Stimulated activated effector memory CD8-positive, alpha-beta T cell treated with anti-CD3 and anti-CD28 coated beads, Interleukin-12 subunit alpha, Interleukin-12 subunit beta, amount 100 ng/mL, for 72 hours (primary cell): ENCODE measurements at regions not wholly inside any gene's neighbourhood (a gene's known extent, or its start where the extent isn't known, plus 50 kb on each side); places are given as distances from the start of the nearest gene placed in this dataset.
"Not testable (repeated sequence)": the region's sequence is repeated elsewhere in the genome, so short reads cannot be mapped to it uniquely, and the experiment has no call there.

Experiments used
- ATAC-seq: fragments of 150-1000 bp; cut with Tn5 transposase; 2 replicates; pipeline ENCODE4 v1.10.0; 2021
- DNase-seq, 2 donors: peaks; one replicate each; pipeline ENCODE4 v3.0.0; 2021 to 2022; ENCODE audit warnings: low spot score in 2 of 2
- H3K27ac Mint-ChIP-seq: one replicate; pipeline ENCODE4 v1.8.0; 2022; ENCODE audit warnings: mild to moderate bottlenecking, mixed read lengths
- H3K36me3 Mint-ChIP-seq: one replicate; pipeline ENCODE4 v1.8.0; 2022; ENCODE audit warnings: mild to moderate bottlenecking, mixed read lengths
- H3K4me1 Mint-ChIP-seq: one replicate; pipeline ENCODE4 v1.8.0; 2022; ENCODE audit warnings: mixed read lengths
- H3K4me3 Mint-ChIP-seq: one replicate; pipeline ENCODE4 v1.8.0; 2022; ENCODE audit warnings: mild to moderate bottlenecking, mixed read lengths
- H3K9me3 Mint-ChIP-seq: one replicate; pipeline ENCODE4 v1.8.0; 2022; ENCODE audit warnings: mixed read lengths

GRCh38 chr13:79941752-79942151 lies 399.2 kb downstream of the SPRY2 start:
- Mint-ChIP-seq H3K36me3 (no peaks in the 10 kb centered on the region), H3K4me1 (no peaks in the 10 kb centered on the region), H3K27ac (no peak overlapping the region), H3K9me3 (peaks cover 5% of the 10 kb centered on the region), H3K4me3 (no peak overlapping the region)
- DNase-seq (no peak), ATAC-seq (no peak)

GRCh38 chr13:79939689-79940088 lies 401.2 kb downstream of the SPRY2 start:
- no peak for DNase-seq
- no peak overlapping the region for H3K27ac Mint-ChIP-seq
- H3K36me3 Mint-ChIP-seq: no peaks in the 10 kb centered on the region
- H3K4me1 Mint-ChIP-seq: no peaks in the 10 kb centered on the region
- H3K4me3 Mint-ChIP-seq: no peak overlapping the region
- no peak for ATAC-seq
- H3K9me3 Mint-ChIP-seq: peaks cover 2% of the 10 kb centered on the region

DNA sequence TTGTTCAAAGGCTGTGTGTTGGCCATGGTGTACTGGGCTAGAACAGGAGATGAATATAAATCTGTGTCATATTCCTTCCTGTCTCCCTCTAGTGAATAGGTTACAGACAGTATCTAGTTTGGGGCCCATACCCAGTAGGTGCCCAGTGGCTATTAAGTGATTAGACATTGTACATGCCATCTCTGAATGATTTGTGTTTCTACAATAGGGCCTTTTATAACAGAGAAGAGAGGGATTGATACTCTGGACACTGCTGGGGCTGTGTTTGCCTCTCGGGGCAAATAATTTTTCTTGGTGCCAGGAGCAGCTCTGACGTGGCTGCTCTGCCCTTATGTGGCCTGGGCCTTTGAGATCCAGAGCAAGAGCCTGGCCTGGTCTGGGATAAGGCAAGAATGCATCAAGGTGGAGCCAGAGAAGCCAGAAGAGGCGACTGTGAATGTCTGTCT lies 403.1 kb downstream of the SPRY2 start:
- no peak for ATAC-seq
- Mint-ChIP-seq H3K27ac (no peak overlapping the region), H3K4me1 (no peaks in the 10 kb centered on the region), H3K9me3 (peaks cover 2% of the 10 kb centered on the region), H3K36me3 (no peaks in the 10 kb centered on the region), H3K4me3 (no peak overlapping the region)
- no peak for DNase-seq

DNA sequence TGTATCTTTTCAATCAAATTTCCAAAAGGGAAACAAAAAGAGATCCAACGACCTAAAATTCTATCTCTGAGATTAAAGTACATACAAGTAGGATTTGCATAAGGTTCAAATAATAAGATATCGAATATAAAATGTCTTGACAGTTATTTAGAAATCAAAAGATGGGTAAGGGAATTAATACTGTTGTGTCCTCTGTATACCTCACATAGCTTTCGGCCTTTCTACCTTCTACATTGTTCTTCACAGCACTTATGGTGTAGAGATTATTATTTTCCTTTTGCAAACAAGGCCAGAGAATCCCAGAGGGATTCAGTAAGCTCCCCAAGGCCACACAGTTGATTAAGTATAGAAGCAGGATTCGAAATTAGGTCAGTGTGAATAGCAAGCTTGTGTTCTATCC lies 403.6 kb downstream of the SPRY2 start:
- Mint-ChIP-seq H3K4me3 (no peak overlapping the region), H3K36me3 (no peaks in the 10 kb centered on the region), H3K9me3 (peaks cover 2% of the 10 kb centered on the region), H3K4me1 (no peaks in the 10 kb centered on the region), H3K27ac (no peak overlapping the region)
- no peak for DNase-seq
- no peak for ATAC-seq

- no peak overlapping the region for H3K4me3 Mint-ChIP-seq
- no peaks in the 10 kb centered on the region for H3K4me1 Mint-ChIP-seq
- DNase-seq (no peak), ATAC-seq (no peak)
- H3K9me3 Mint-ChIP-seq: peaks cover 2% of the 10 kb centered on the region
- no peak overlapping the region for H3K27ac Mint-ChIP-seq
- H3K36me3 Mint-ChIP-seq: no peaks in the 10 kb centered on the region
Observed at GRCh38 chr13:79936368-79937136, 404.4 kb downstream of the SPRY2 start.

- Mint-ChIP-seq H3K36me3 (no peaks in the 10 kb centered on the region), H3K9me3 (peaks cover 2% of the 10 kb centered on the region), H3K4me1 (no peaks in the 10 kb centered on the region), H3K4me3 (no peak overlapping the region), H3K27ac (no peak overlapping the region)
- ATAC-seq (no peak), DNase-seq (no peak)
Observed at GRCh38 chr13:79935121-79935520, 405.8 kb downstream of the SPRY2 start.

DNA sequence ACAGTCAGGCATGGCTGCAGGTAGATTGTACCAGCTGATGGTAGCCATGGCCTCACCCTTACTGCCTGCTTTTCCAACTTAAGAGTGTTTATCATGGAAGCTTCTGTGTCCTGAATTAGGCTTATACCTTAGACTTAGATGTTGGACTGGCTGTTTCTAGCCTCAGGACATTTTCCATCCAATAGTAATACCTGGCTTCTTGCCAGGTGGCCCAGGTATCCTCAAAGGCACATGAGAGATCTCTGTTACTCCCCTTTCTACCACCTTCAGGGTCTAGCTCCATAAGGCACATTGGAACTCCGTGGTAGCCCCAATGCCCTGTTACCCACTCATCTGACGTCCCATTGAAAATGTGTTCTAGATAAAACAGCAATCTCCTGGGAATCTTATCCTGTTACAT lies 407.5 kb downstream of the SPRY2 start:
- no peak overlapping the region for H3K27ac Mint-ChIP-seq
- no peak overlapping the region for H3K4me3 Mint-ChIP-seq
- DNase-seq (no peak), ATAC-seq (no peak)
- H3K4me1 Mint-ChIP-seq: no peaks in the 10 kb centered on the region
- peaks cover 7% of the 10 kb centered on the region for H3K9me3 Mint-ChIP-seq
- no peaks in the 10 kb centered on the region for H3K36me3 Mint-ChIP-seq

DNA sequence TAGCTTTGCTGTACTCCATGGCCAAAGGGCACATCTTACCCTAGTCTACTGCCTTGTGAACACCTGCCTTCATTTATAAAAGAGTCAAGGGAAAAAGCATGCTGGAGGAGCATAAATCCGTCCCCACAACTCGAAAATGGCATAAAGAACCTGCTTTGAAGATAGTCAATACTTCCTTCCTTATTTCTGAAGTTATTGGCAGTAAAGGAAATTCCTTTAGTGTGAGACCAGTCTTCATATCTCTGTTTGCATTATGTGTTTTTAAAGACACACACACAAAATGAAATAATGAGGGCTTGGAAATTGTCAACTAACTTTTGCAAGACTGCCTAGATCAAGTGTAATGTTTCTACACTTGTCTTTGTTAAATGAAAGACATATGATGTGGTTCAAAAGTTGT lies 408.4 kb downstream of the SPRY2 start:
- H3K4me1 Mint-ChIP-seq: no peaks in the 10 kb centered on the region
- H3K4me3 Mint-ChIP-seq: no peak overlapping the region
- peaks cover 9% of the 10 kb centered on the region for H3K9me3 Mint-ChIP-seq
- ATAC-seq: no peak
- H3K36me3 Mint-ChIP-seq: no peaks in the 10 kb centered on the region
- H3K27ac Mint-ChIP-seq: no peak overlapping the region
- DNase-seq: no peak

DNA sequence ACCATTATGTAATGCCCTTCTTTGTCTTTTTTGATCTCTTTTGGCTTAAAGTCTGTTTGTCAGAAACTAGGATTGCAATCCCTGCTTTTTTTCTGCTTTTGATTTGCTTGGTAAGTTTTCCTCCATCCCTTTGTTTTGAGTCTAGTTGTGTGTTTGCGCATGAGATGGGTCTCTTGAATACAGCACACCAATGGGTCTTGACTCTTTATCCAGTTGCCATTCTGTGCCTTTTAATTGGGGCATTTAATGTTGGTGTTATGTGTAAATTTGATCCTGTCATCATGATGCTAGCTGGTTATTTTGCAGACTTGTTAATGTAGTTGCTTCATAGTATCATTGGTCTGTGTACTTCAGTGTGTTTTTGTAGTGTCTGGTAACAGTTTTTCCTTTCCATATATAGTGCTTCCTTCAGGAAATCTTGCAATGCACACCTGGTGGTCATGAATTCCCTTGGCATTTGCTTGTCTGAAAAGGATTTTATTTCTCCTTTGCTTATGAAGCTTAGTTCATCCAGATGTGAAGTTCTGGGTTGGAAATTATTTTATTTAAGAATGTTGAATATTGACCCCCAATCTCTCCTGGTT lies 416.9 kb downstream of the SPRY2 start:
- H3K4me3 Mint-ChIP-seq, H3K36me3 Mint-ChIP-seq, H3K4me1 Mint-ChIP-seq, H3K27ac Mint-ChIP-seq, DNase-seq, ATAC-seq: not testable (repeated sequence)
- H3K9me3 Mint-ChIP-seq: peaks cover 21% of the 10 kb centered on the region

DNA sequence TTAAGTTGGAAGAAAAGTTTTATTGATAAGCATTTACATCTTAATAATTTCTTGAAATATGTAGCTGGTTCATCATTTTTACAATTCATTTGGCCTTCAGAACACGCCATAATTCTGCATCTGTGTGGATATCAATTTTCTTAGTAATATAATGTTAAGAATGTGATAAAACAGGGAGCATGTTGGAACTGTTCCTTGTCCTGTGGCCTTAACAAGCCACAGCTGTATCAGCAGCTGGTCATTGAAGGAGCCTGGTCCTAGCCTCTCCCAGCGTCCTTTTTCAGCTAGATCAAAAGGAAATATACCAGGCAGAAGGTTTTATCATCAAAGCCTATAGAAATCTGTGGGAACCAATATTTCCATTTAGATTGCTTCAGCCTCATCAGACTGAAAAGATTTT lies 421.8 kb downstream of the SPRY2 start:
- Mint-ChIP-seq H3K36me3 (no peaks in the 10 kb centered on the region), H3K4me3 (no peak overlapping the region), H3K9me3 (peaks cover 8% of the 10 kb centered on the region), H3K4me1 (no peaks in the 10 kb centered on the region), H3K27ac (no peak overlapping the region)
- ATAC-seq: no peak
- DNase-seq: no peak

GRCh38 chr13:79918620-79919019 lies 422.3 kb downstream of the SPRY2 start:
- ATAC-seq: no peak
- Mint-ChIP-seq H3K9me3 (peaks cover 5% of the 10 kb centered on the region), H3K27ac (no peak overlapping the region), H3K4me3 (no peak overlapping the region), H3K36me3 (no peaks in the 10 kb centered on the region), H3K4me1 (no peaks in the 10 kb centered on the region)
- DNase-seq: no peak

- ATAC-seq (no peak), DNase-seq (no peak)
- H3K4me3 Mint-ChIP-seq: no peak overlapping the region
- H3K36me3 Mint-ChIP-seq: no peaks in the 10 kb centered on the region
- H3K9me3 Mint-ChIP-seq: no peaks in the 10 kb centered on the region
- H3K4me1 Mint-ChIP-seq: no peaks in the 10 kb centered on the region
- no peak overlapping the region for H3K27ac Mint-ChIP-seq
Observed at GRCh38 chr13:79917628-79918027, 423.3 kb downstream of the SPRY2 start.

DNA sequence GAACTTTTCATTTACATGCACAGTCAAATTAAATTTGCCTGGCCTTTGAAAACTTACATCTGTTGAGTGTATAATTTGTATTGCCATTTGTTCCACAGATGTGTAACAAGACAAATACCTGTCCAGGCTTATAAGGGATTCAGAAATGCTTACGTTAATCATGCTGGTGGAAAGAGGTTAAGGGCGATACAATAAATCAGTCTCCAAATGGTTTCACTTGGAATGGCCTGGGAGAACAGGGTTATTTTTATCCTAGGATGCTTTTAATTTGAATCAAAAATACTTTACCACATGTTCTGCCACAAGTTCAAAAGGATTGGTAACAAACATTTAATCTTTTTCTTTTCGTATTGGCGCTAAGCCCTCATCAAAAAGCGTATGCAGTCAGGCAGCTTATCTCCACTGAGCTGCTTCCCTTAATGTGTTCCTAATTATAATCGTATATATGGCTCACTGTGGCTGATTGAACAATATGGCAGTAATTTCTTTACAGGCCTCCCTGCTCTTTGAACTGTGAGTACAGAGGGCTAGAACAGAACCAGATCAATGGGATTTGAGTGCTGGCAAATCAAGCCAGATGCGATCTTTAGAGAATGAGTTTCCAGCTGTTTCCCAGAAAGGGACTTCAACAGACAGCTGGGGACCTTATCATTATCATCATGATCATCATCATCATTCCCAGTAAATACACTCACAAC lies 425.7 kb downstream of the SPRY2 start:
- DNase-seq (no peak), ATAC-seq (no peak)
- Mint-ChIP-seq H3K27ac (no peak overlapping the region), H3K36me3 (no peaks in the 10 kb centered on the region), H3K4me3 (no peak overlapping the region), H3K4me1 (no peaks in the 10 kb centered on the region), H3K9me3 (no peaks in the 10 kb centered on the region)

- ATAC-seq (no peak), DNase-seq (no peak)
- H3K36me3 Mint-ChIP-seq: no peaks in the 10 kb centered on the region
- H3K9me3 Mint-ChIP-seq: no peaks in the 10 kb centered on the region
- no peak overlapping the region for H3K4me3 Mint-ChIP-seq
- H3K4me1 Mint-ChIP-seq: no peaks in the 10 kb centered on the region
- H3K27ac Mint-ChIP-seq: no peak overlapping the region
Observed at GRCh38 chr13:79913141-79913827, 427.6 kb downstream of the SPRY2 start.

DNA sequence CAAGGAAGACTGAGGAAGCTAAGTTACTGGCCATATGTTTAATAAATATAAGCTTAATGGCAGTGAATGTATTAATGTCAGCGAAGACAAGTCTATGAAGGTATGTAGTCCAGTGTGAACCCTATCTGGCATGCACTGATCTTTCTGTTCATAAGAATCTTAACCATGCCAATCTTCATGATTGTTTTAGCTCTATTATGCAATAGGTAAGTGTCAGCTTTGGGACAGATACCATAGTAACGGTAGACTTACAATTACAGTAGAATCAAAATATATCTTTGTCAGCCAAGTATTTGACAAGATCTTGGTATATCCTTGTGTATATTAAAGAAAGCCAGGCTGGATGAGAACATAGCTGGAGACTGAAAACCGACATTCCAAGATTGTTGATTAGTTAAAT lies 428.5 kb downstream of the SPRY2 start:
- Mint-ChIP-seq H3K4me1 (no peaks in the 10 kb centered on the region), H3K9me3 (no peaks in the 10 kb centered on the region), H3K4me3 (no peak overlapping the region), H3K36me3 (no peaks in the 10 kb centered on the region), H3K27ac (no peak overlapping the region)
- DNase-seq: no peak
- no peak for ATAC-seq
